ENCODE measurements at regions not wholly inside any gene's neighbourhood (a gene's known extent, or its start where the extent isn't known, plus 50 kb on each side); places are given as distances from the start of the nearest gene placed in this dataset.
A peak's percentile ranks its signal among the peaks of the same experiment; 100 is the strongest.

DNA sequence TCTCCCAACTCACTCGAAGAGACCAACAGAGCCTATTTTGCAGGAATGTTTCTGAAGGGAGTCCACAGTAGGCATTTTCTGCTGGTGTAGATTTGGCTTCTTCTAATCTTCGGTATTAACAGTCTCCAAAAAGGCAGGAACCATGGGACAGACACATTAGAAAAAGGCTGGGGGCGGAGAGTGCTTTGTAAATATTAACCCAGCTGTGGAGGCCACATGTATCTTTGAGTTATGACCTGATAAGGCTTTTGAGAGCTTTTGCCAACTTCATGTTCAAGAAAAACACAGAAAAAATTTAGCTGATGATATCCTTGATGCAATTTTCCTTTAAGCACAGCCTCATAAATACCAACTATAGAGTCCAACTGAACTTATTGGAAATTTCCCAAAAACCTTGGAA lies 119.4 kb upstream of the TSHZ2 start:
- H3K4me3 Mint-ChIP-seq (ENCODE audit: unreplicated experiment): no peak overlapping the region
- Histone ChIP-seq H3K27me3 (replicated peaks; ENCODE audit: control insufficient read depth, insufficient read depth, low read length) (no peaks in the 10 kb centered on the region), H3K36me3 (ENCODE audit: control insufficient read depth, insufficient read depth, low read length) (no peaks in the 10 kb centered on the region), H3K4me3 (ENCODE audit: low read depth, low read length) (no peak overlapping the region), H3K9me3 (no peaks in the 10 kb centered on the region), H3K4me1 (peaks cover 11% of the 10 kb centered on the region; the same call in 1 of the 2 replicates)
- DNase-seq: peak in 1 of 2 experiments; percentile 38
- no TSS peak for BruUV-seq (replicated peaks)
- no peak overlapping the region for H3K27ac Mint-ChIP-seq (ENCODE audit: unreplicated experiment)
- ChIA-PET POLR2A (no interaction called here), CTCF (no interaction called here)
- TF ChIP-seq CTCF (IDR thresholded peaks at IDR 0.05; ENCODE audit: insufficient read depth in 1 of 2, low read depth in 1 of 2, low read length in 1 of 2, severe bottlenecking in 1 of 2, unreplicated experiment in 1 of 2): no peak
- no peaks in the 10 kb centered on the region for H3K36me3 Mint-ChIP-seq (ENCODE audit: insufficient read depth, unreplicated experiment)
- no peaks in the 10 kb centered on the region for H3K4me1 Mint-ChIP-seq (ENCODE audit: low read depth, unreplicated experiment)
- intact Hi-C loops (cut with micrococcal nuclease; ENCODE audit: unreplicated experiment): no loop called here
- H3K27me3 Mint-ChIP-seq (ENCODE audit: insufficient read depth, unreplicated experiment): no peaks in the 10 kb centered on the region
- peaks cover 9% of the 10 kb centered on the region for H3K9me3 Mint-ChIP-seq (ENCODE audit: unreplicated experiment)

GRCh38 chr20:52847731-52848359 lies 124.3 kb upstream of the TSHZ2 start:
- no peak for DNase-seq

GRCh38 chr20:52847029-52847660 lies 125.0 kb upstream of the TSHZ2 start:
- no peaks in the 10 kb centered on the region for H3K36me3 ChIP-seq (ENCODE audit: control insufficient read depth, insufficient read depth, low read length)
- peaks cover under 1% of the 10 kb centered on the region; the same call in 1 of the 2 replicates for H3K4me1 ChIP-seq
- TF ChIP-seq CTCF (IDR thresholded peaks at IDR 0.05; ENCODE audit: insufficient read depth in 1 of 2, low read depth in 1 of 2, low read length in 1 of 2, severe bottlenecking in 1 of 2, unreplicated experiment in 1 of 2): no peak
- no peaks in the 10 kb centered on the region for H3K27me3 ChIP-seq (replicated peaks; ENCODE audit: control insufficient read depth, insufficient read depth, low read length)
- H3K9me3 ChIP-seq: no peaks in the 10 kb centered on the region
- Mint-ChIP-seq H3K27me3 (ENCODE audit: insufficient read depth, unreplicated experiment) (no peaks in the 10 kb centered on the region), H3K9me3 (ENCODE audit: unreplicated experiment) (peaks cover 9% of the 10 kb centered on the region), H3K4me3 (ENCODE audit: unreplicated experiment) (no peak overlapping the region), H3K4me1 (ENCODE audit: low read depth, unreplicated experiment) (no peaks in the 10 kb centered on the region), H3K27ac (ENCODE audit: unreplicated experiment) (no peak overlapping the region), H3K36me3 (ENCODE audit: insufficient read depth, unreplicated experiment) (no peaks in the 10 kb centered on the region)
- DNase-seq: no peak
- H3K4me3 ChIP-seq (ENCODE audit: low read depth, low read length): no peak overlapping the region
- intact Hi-C loops (cut with micrococcal nuclease; ENCODE audit: unreplicated experiment): loop anchor here (10.0 kb wide), 1 partner anchor 332 kb away; no protein-coding TSS in a partner anchor
- ChIA-PET POLR2A (no interaction called here), CTCF (no interaction called here)
- no TSS peak for BruUV-seq (replicated peaks)

More at GRCh38 chr20:52847731-52848359, 124.3 kb upstream of the TSHZ2 start:
- H3K27me3 Mint-ChIP-seq (ENCODE audit: insufficient read depth, unreplicated experiment): no peaks in the 10 kb centered on the region
- ChIA-PET POLR2A (no interaction called here), CTCF (no interaction called here)
- H3K27ac Mint-ChIP-seq (ENCODE audit: unreplicated experiment): no peak overlapping the region
- Histone ChIP-seq H3K9me3 (no peaks in the 10 kb centered on the region), H3K4me1 (peaks cover 8% of the 10 kb centered on the region; the same call in 1 of the 2 replicates), H3K27me3 (replicated peaks; ENCODE audit: control insufficient read depth, insufficient read depth, low read length) (no peaks in the 10 kb centered on the region), H3K4me3 (ENCODE audit: low read depth, low read length) (no peak overlapping the region), H3K36me3 (ENCODE audit: control insufficient read depth, insufficient read depth, low read length) (no peaks in the 10 kb centered on the region)
- H3K36me3 Mint-ChIP-seq (ENCODE audit: insufficient read depth, unreplicated experiment): no peaks in the 10 kb centered on the region
- H3K9me3 Mint-ChIP-seq (ENCODE audit: unreplicated experiment): peaks cover 9% of the 10 kb centered on the region
- no TSS peak for BruUV-seq (replicated peaks)
- intact Hi-C loops (cut with micrococcal nuclease; ENCODE audit: unreplicated experiment): loop anchor here (10.0 kb wide), 1 partner anchor 333 kb away; no protein-coding TSS in a partner anchor
- no peaks in the 10 kb centered on the region for H3K4me1 Mint-ChIP-seq (ENCODE audit: low read depth, unreplicated experiment)
- no peak overlapping the region for H3K4me3 Mint-ChIP-seq (ENCODE audit: unreplicated experiment)
- no peak for TF ChIP-seq CTCF (IDR thresholded peaks at IDR 0.05; ENCODE audit: insufficient read depth in 1 of 2, low read depth in 1 of 2, low read length in 1 of 2, severe bottlenecking in 1 of 2, unreplicated experiment in 1 of 2)
